ENCODE measurements at regions not wholly inside any gene's neighbourhood (a gene's known extent, or its start where the extent isn't known, plus 50 kb on each side); places are given as distances from the start of the nearest gene placed in this dataset.

DNA sequence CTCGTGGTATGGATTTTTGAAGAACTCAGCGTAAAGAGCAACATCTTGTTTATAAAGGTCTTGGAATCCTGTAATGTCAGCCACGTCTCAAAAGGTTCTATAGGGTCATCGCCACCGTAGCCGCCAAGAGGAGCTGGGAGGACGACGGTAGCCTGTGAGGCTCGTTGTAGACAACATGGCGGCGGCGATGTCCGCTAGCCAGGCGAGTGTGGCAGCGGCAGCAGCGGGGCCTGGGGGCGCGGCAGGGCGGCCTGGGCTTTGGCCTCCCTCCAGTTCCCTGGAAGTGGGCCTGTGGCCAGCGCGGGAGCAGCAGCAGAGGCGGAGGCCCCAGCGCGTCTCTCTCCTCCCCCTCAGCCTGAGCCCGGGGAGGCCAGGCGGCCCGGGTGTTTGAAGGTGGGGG, 143.5 kb upstream of the PBDC1 start:
- no peak for ATAC-seq
- no peaks in the 10 kb centered on the region for H3K9me3 Mint-ChIP-seq

GRCh38 chrX:76064825-76065224, 108.0 kb upstream of the PBDC1 start:
- Mint-ChIP-seq H3K36me3 (ENCODE audit: low read depth) (no peaks in the 10 kb centered on the region), H3K4me1 (ENCODE audit: low read depth) (peaks cover 8% of the 10 kb centered on the region), H3K4me3 (no peak overlapping the region), H3K27ac (peak overlapping the region; percentile 78), H3K27me3 (peaks cover 2% of the 10 kb centered on the region), H3K9me3 (peaks cover 3% of the 10 kb centered on the region)
- intact Hi-C loops (cut with micrococcal nuclease): no loop called here
- CTCF ChIA-PET: no interaction called here
- peak; percentile 22 for DNase-seq
- POLR2A ChIA-PET: no interaction called here
- TF ChIP-seq, protein P1, sequence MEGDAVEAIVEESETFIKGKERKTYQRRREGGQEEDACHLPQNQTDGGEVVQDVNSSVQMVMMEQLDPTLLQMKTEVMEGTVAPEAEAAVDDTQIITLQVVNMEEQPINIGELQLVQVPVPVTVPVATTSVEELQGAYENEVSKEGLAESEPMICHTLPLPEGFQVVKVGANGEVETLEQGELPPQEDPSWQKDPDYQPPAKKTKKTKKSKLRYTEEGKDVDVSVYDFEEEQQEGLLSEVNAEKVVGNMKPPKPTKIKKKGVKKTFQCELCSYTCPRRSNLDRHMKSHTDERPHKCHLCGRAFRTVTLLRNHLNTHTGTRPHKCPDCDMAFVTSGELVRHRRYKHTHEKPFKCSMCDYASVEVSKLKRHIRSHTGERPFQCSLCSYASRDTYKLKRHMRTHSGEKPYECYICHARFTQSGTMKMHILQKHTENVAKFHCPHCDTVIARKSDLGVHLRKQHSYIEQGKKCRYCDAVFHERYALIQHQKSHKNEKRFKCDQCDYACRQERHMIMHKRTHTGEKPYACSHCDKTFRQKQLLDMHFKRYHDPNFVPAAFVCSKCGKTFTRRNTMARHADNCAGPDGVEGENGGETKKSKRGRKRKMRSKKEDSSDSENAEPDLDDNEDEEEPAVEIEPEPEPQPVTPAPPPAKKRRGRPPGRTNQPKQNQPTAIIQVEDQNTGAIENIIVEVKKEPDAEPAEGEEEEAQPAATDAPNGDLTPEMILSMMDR (IDR thresholded peaks at IDR 0.05): no peak
- peak; percentile 94 for ATAC-seq

More for the DNA sequence above, 143.5 kb upstream of the PBDC1 start:
- ChIA-PET POLR2A (no interaction called here), CTCF (no interaction called here)
- TF ChIP-seq, protein P1 (IDR thresholded peaks at IDR 0.05): no peak
- H3K36me3 Mint-ChIP-seq (ENCODE audit: low read depth): no peaks in the 10 kb centered on the region
- no peaks in the 10 kb centered on the region for H3K27me3 Mint-ChIP-seq
- no peak overlapping the region for H3K4me3 Mint-ChIP-seq
- no peak for DNase-seq
- H3K27ac Mint-ChIP-seq: no peak overlapping the region
- H3K4me1 Mint-ChIP-seq (ENCODE audit: low read depth): no peaks in the 10 kb centered on the region
- intact Hi-C loops (cut with micrococcal nuclease): no loop called here

- no peak overlapping the region for H3K27ac Mint-ChIP-seq
- ChIA-PET POLR2A (no interaction called here), CTCF (no interaction called here)
- no peaks in the 10 kb centered on the region for H3K36me3 Mint-ChIP-seq (ENCODE audit: low read depth)
- no peaks in the 10 kb centered on the region for H3K9me3 Mint-ChIP-seq
- H3K4me1 Mint-ChIP-seq (ENCODE audit: low read depth): no peaks in the 10 kb centered on the region
- ATAC-seq: no peak
- intact Hi-C loops (cut with micrococcal nuclease): no loop called here
- TF ChIP-seq, protein P1 (IDR thresholded peaks at IDR 0.05): no peak
- H3K27me3 Mint-ChIP-seq: peaks cover 1% of the 10 kb centered on the region
- no peak for DNase-seq
- no peak overlapping the region for H3K4me3 Mint-ChIP-seq
These were observed 96.7 kb upstream of the PBDC1 start for GRCh38 chrX:76076124-76076523.

- H3K36me3 Mint-ChIP-seq (ENCODE audit: low read depth): no peaks in the 10 kb centered on the region
- H3K27me3 Mint-ChIP-seq: no peaks in the 10 kb centered on the region
- ATAC-seq (no peak), DNase-seq (no peak)
- H3K4me3 Mint-ChIP-seq: no peak overlapping the region
- POLR2A ChIA-PET: no interaction called here
- H3K9me3 Mint-ChIP-seq: no peaks in the 10 kb centered on the region
- H3K27ac Mint-ChIP-seq: no peak overlapping the region
- CTCF ChIA-PET: no interaction called here
- TF ChIP-seq, protein P1 (IDR thresholded peaks at IDR 0.05): no peak
- H3K4me1 Mint-ChIP-seq (ENCODE audit: low read depth): no peaks in the 10 kb centered on the region
- intact Hi-C loops (cut with micrococcal nuclease): no loop called here
These were observed 63.2 kb upstream of the PBDC1 start for GRCh38 chrX:76109654-76110053.
